DND-41 (cell line): ENCODE measurements at regions not wholly inside any gene's neighbourhood (a gene's known extent, or its start where the extent isn't known, plus 50 kb on each side); places are given as distances from the start of the nearest gene placed in this dataset.

ENCODE experiments used
- EZH2 ChIP-seq: IDR thresholded peaks from 3 replicates; pipeline ENCODE4 v1.6.1; 2012; ENCODE audit warnings: borderline replicate concordance, low read depth, mild to moderate bottlenecking, moderate library complexity, low read length, inconsistent platforms; ENCODE audit not compliant: severe bottlenecking
- TF ChIP-seq, protein P1 (sequence below): IDR thresholded peaks from 2 replicates; pipeline ENCODE4 v1.5.1; 2012; ENCODE audit warnings: borderline replicate concordance, low read length, moderate library complexity, mild to moderate bottlenecking; ENCODE audit not compliant: poor library complexity, severe bottlenecking; ENCODE audit errors: extremely low read depth

DNA sequence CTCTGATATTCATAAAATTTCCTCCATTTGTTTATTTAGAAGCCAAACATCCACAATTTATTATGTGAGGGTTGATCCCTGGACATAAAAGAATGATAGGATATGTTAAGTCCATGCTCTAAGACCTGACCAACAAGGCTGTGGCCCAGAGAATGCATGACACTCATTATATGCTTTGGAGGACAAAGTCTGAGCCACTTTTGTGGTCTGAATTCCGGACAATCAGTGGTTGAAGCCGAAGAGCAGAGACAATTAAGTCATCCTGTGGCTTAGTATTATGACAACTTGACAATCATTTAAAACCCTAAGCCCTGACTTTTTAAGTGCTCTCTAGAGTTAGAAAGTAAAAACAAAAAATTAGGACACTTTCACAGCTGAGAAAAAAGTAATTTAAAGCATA lies 483.3 kb downstream of the PLCL1 start:
- TF ChIP-seq, protein P1, sequence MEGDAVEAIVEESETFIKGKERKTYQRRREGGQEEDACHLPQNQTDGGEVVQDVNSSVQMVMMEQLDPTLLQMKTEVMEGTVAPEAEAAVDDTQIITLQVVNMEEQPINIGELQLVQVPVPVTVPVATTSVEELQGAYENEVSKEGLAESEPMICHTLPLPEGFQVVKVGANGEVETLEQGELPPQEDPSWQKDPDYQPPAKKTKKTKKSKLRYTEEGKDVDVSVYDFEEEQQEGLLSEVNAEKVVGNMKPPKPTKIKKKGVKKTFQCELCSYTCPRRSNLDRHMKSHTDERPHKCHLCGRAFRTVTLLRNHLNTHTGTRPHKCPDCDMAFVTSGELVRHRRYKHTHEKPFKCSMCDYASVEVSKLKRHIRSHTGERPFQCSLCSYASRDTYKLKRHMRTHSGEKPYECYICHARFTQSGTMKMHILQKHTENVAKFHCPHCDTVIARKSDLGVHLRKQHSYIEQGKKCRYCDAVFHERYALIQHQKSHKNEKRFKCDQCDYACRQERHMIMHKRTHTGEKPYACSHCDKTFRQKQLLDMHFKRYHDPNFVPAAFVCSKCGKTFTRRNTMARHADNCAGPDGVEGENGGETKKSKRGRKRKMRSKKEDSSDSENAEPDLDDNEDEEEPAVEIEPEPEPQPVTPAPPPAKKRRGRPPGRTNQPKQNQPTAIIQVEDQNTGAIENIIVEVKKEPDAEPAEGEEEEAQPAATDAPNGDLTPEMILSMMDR: no peak
- no peak for TF ChIP-seq EZH2
